ENCODE measurements at regions not wholly inside any gene's neighbourhood (a gene's known extent, or its start where the extent isn't known, plus 50 kb on each side); places are given as distances from the start of the nearest gene placed in this dataset.
"Not testable (repeated sequence)": the region's sequence is repeated elsewhere in the genome, so short reads cannot be mapped to it uniquely, and the experiment has no call there.

- intact Hi-C loops (cut with DNase I): no loop called here
- ATAC-seq (no peak), DNase-seq (ENCODE audit: missing footprints) (no peak)
These were observed 180.1 kb downstream of the DUSP6 start for GRCh38 chr12:89172224-89172623.

GRCh38 chr12:89169321-89169720, 183.0 kb downstream of the DUSP6 start:
- DNase-seq (ENCODE audit: missing footprints): no peak
- ATAC-seq: no peak
- intact Hi-C loops (cut with DNase I): no loop called here

- intact Hi-C loops (cut with DNase I): no loop called here
- ATAC-seq: no peak
- no peak for DNase-seq (ENCODE audit: missing footprints)
These were observed 184.3 kb downstream of the DUSP6 start for GRCh38 chr12:89167986-89168385.

- no peak for DNase-seq (ENCODE audit: missing footprints)
These were observed 185.8 kb downstream of the DUSP6 start for GRCh38 chr12:89166525-89166934.

GRCh38 chr12:89166121-89166520, 186.2 kb downstream of the DUSP6 start:
- intact Hi-C loops (cut with DNase I): no loop called here
- ATAC-seq (no peak), DNase-seq (ENCODE audit: missing footprints) (no peak)

More at GRCh38 chr12:89166525-89166934, 185.8 kb downstream of the DUSP6 start:
- ATAC-seq: peak; percentile 42
- intact Hi-C loops (cut with DNase I): no loop called here

- DNase-seq (ENCODE audit: missing footprints) (no peak), ATAC-seq (no peak)
- intact Hi-C loops (cut with DNase I): no loop called here
These were observed 186.6 kb downstream of the DUSP6 start for GRCh38 chr12:89165703-89166102.

- DNase-seq (ENCODE audit: missing footprints) (no peak), ATAC-seq (no peak)
- intact Hi-C loops (cut with DNase I): no loop called here
These were observed 188.4 kb downstream of the DUSP6 start for GRCh38 chr12:89163918-89164317.

- DNase-seq (ENCODE audit: missing footprints): peak; percentile 58
- peak; percentile 77 for ATAC-seq
- intact Hi-C loops (cut with DNase I): no loop called here
These were observed 189.6 kb downstream of the DUSP6 start for GRCh38 chr12:89162589-89163261.

- no peak for ATAC-seq
- intact Hi-C loops (cut with DNase I): no loop called here
- no peak for DNase-seq (ENCODE audit: missing footprints)
These were observed 190.7 kb downstream of the DUSP6 start for GRCh38 chr12:89161557-89161956.

- ATAC-seq: peak; percentile 73
- DNase-seq (ENCODE audit: missing footprints): peak; percentile 80
- intact Hi-C loops (cut with DNase I): no loop called here
These were observed 191.6 kb downstream of the DUSP6 start for GRCh38 chr12:89160716-89161123.

- DNase-seq (ENCODE audit: missing footprints) (no peak), ATAC-seq (no peak)
- intact Hi-C loops (cut with DNase I): no loop called here
These were observed 194.9 kb downstream of the DUSP6 start for GRCh38 chr12:89157413-89157812.

- DNase-seq (ENCODE audit: missing footprints) (no peak), ATAC-seq (no peak)
- intact Hi-C loops (cut with DNase I): no loop called here
These were observed 195.4 kb downstream of the DUSP6 start for GRCh38 chr12:89156862-89157262.

GRCh38 chr12:89156340-89156739, 196.0 kb downstream of the DUSP6 start:
- DNase-seq (ENCODE audit: missing footprints) (no peak), ATAC-seq (no peak)
- intact Hi-C loops (cut with DNase I): no loop called here

- DNase-seq (ENCODE audit: missing footprints): no peak
- ATAC-seq: no peak
- intact Hi-C loops (cut with DNase I): no loop called here
These were observed 196.5 kb downstream of the DUSP6 start for GRCh38 chr12:89155826-89156225.

- intact Hi-C loops (cut with DNase I): no loop called here
- DNase-seq (ENCODE audit: missing footprints) (no peak), ATAC-seq (peak; percentile 28)
These were observed 197.4 kb downstream of the DUSP6 start for GRCh38 chr12:89154743-89155499.

- intact Hi-C loops (cut with DNase I): no loop called here
- ATAC-seq: no peak
- no peak for DNase-seq (ENCODE audit: missing footprints)
These were observed 199.0 kb downstream of the DUSP6 start for GRCh38 chr12:89153341-89153740.

GRCh38 chr12:89151536-89151935, 200.8 kb downstream of the DUSP6 start:
- ATAC-seq: no peak
- DNase-seq (ENCODE audit: missing footprints): no peak
- intact Hi-C loops (cut with DNase I): no loop called here

GRCh38 chr12:89150789-89151188, 201.5 kb downstream of the DUSP6 start:
- DNase-seq (ENCODE audit: missing footprints); intact Hi-C loops (cut with DNase I); ATAC-seq: not testable (repeated sequence)

- ATAC-seq (peak; percentile 90), DNase-seq (ENCODE audit: missing footprints) (no peak)
- intact Hi-C loops (cut with DNase I): no loop called here
These were observed 211.6 kb downstream of the DUSP6 start for GRCh38 chr12:89140602-89141238.

GRCh38 chr12:89140141-89140540, 212.2 kb downstream of the DUSP6 start:
- intact Hi-C loops (cut with DNase I): no loop called here
- ATAC-seq (no peak), DNase-seq (ENCODE audit: missing footprints) (no peak)

Measured in Right ventricle myocardium inferior (tissue), 1 donor.